Keratinocyte (primary cell): ENCODE measurements at regions not wholly inside any gene's neighbourhood (a gene's known extent, or its start where the extent isn't known, plus 50 kb on each side); places are given as distances from the start of the nearest gene placed in this dataset.

Source experiments
- DNase-seq: peaks from one replicate; pipeline ENCODE4 v3.0.0-alpha.2; 2011; ENCODE audit warnings: low read depth, missing footprints, low spot score
- FAIRE-seq: peaks from 2 replicates; lab custom pipeline; 2011; peaks lifted over from hg19 to GRCh38; lab: Jason Lieb, UNC
- H2AFZ ChIP-seq: 2 replicates; pipeline ENCODE4 v1.6.0; 2012; ENCODE audit warnings: low read length, control low read depth, inconsistent platforms; ENCODE audit not compliant: control insufficient read depth
- H3K27ac ChIP-seq: 2 replicates; pipeline ENCODE4 v1.5.1; 2011; ENCODE audit warnings: low read length; ENCODE audit not compliant: control insufficient read depth, insufficient read depth
- H3K27me3 ChIP-seq: 3 replicates; pipeline ENCODE4 v1.6.0; 2011; ENCODE audit warnings: low read length; ENCODE audit not compliant: control insufficient read depth, insufficient read depth; ENCODE audit errors: extremely low read depth
- H3K36me3 ChIP-seq, 2 experiments: 2 replicates in 1 of 2; 3 replicates in 1 of 2; pipeline ENCODE4 v1.5.1; 2011; ENCODE audit warnings: low read length in 2 of 2, mild to moderate bottlenecking in 1 of 2; ENCODE audit not compliant: control insufficient read depth in 2 of 2, insufficient read depth in 2 of 2; ENCODE audit errors: extremely low read depth in 1 of 2
- H3K4me1 ChIP-seq: 3 replicates; pipeline ENCODE4 v1.5.1; 2011; ENCODE audit warnings: low read length; ENCODE audit not compliant: control insufficient read depth, insufficient read depth; ENCODE audit errors: extremely low read depth
- H3K4me2 ChIP-seq: 3 replicates; pipeline ENCODE4 v1.6.0; 2011; ENCODE audit warnings: low read depth, low read length; ENCODE audit not compliant: control insufficient read depth, insufficient read depth; ENCODE audit errors: extremely low read depth
- H3K4me3 ChIP-seq, 3 experiments: fragments of 200-600 bp in 1 of 3; sonication (generic) in 1 of 3; 2 replicates in 2 of 3; 3 replicates in 1 of 3; pipeline ENCODE4 v1.5.1; 2011 to 2016; ENCODE audit warnings: low read length in 3 of 3, mild to moderate bottlenecking in 3 of 3, control low read depth in 2 of 3, inconsistent platforms in 1 of 3, low read depth in 1 of 3, mixed read lengths in 1 of 3, mixed run types in 1 of 3, moderate library complexity in 1 of 3; ENCODE audit not compliant: control insufficient read depth in 2 of 3, insufficient read depth in 2 of 3; ENCODE audit errors: extremely low read depth in 1 of 3
- H3K79me2 ChIP-seq: 2 replicates; pipeline ENCODE4 v1.6.0; 2012; ENCODE audit warnings: low read length; ENCODE audit not compliant: control insufficient read depth, insufficient read depth
- H3K9ac ChIP-seq: 3 replicates; pipeline ENCODE4 v1.6.0; 2011; ENCODE audit warnings: low read length; ENCODE audit not compliant: control insufficient read depth, insufficient read depth; ENCODE audit errors: extremely low read depth
- H3K9me1 ChIP-seq: 3 replicates; pipeline ENCODE4 v1.6.0; 2011; ENCODE audit warnings: low read length; ENCODE audit not compliant: control insufficient read depth, insufficient read depth; ENCODE audit errors: extremely low read depth
- H3K9me3 ChIP-seq: 2 replicates; pipeline ENCODE4 v1.5.1; 2012; ENCODE audit warnings: low read depth, low read length; ENCODE audit not compliant: control insufficient read depth
- H4K20me1 ChIP-seq: 3 replicates; pipeline ENCODE4 v1.6.0; 2011; ENCODE audit warnings: low read length; ENCODE audit not compliant: control insufficient read depth, insufficient read depth; ENCODE audit errors: extremely low read depth
- CTCF ChIP-seq, 3 experiments: IDR thresholded peaks in 1 of 3; conservative IDR thresholded peaks in 1 of 3; optimal IDR thresholded peaks in 1 of 3; 2 replicates in 2 of 3; 3 replicates in 1 of 3; pipeline versions ENCODE3 to v1.5.1; 2011; ENCODE audit warnings: low read length in 3 of 3, mild to moderate bottlenecking in 3 of 3, moderate library complexity in 2 of 3, control low read depth in 1 of 3, inconsistent platforms in 1 of 3; ENCODE audit not compliant: insufficient read depth in 2 of 3; ENCODE audit errors: extremely low read depth in 1 of 3
- EZH2 ChIP-seq: IDR thresholded peaks from one replicate; pipeline ENCODE4 v1.6.1; 2012; ENCODE audit warnings: inconsistent platforms, mild to moderate bottlenecking, low read length, moderate library complexity
- dilution Hi-C: fragments of 300-500 bp; cut with MboI; formaldehyde crosslinking; loops from one replicate; pipeline ENCODE4 v1.7.0; 2020; ENCODE audit warnings: low sequenced_read_pairs; ENCODE audit not compliant: extremely low pct_ligation_motif_present

GRCh38 chr2:219939647-219940046, 312.2 kb downstream of the SLC4A3 start:
- no peak for TF ChIP-seq CTCF (optimal IDR thresholded peaks at IDR 0.05 in 1 of 3, IDR thresholded peaks at IDR 0.05 in 1 of 3, conservative IDR thresholded peaks at IDR 0.05 in 1 of 3; ENCODE audit: extremely low read depth in 1 of 3, insufficient read depth in 2 of 3, low read length in 3 of 3)
- TF ChIP-seq EZH2: no peak
- Histone ChIP-seq H3K9ac (no peak overlapping the region), H2AFZ (no peak overlapping the region), H4K20me1 (no peaks in the 10 kb centered on the region), H3K4me3 (no peak overlapping the region), H3K4me2 (no peak overlapping the region), H3K36me3 (no peaks in the 10 kb centered on the region), H3K27ac (no peak overlapping the region), H3K9me3 (no peaks in the 10 kb centered on the region), H3K79me2 (no peaks in the 10 kb centered on the region), H3K4me1 (no peaks in the 10 kb centered on the region), H3K27me3 (no peaks in the 10 kb centered on the region), H3K9me1 (no peaks in the 10 kb centered on the region)
- FAIRE-seq (no peak), DNase-seq (no peak)
- dilution Hi-C loops: no loop called here

- TF ChIP-seq EZH2: no peak
- TF ChIP-seq CTCF (optimal IDR thresholded peaks at IDR 0.05 in 1 of 3, IDR thresholded peaks at IDR 0.05 in 1 of 3, conservative IDR thresholded peaks at IDR 0.05 in 1 of 3; ENCODE audit: extremely low read depth in 1 of 3, insufficient read depth in 2 of 3, low read length in 3 of 3): no peak
- no peak for FAIRE-seq
- Histone ChIP-seq H3K4me1 (peaks cover 2% of the 10 kb centered on the region), H3K4me3 (no peak overlapping the region), H3K36me3 (no peaks in the 10 kb centered on the region), H3K27me3 (no peaks in the 10 kb centered on the region), H3K9me1 (no peaks in the 10 kb centered on the region), H3K9ac (no peak overlapping the region), H3K79me2 (no peaks in the 10 kb centered on the region), H3K27ac (no peak overlapping the region), H3K9me3 (no peaks in the 10 kb centered on the region), H3K4me2 (no peak overlapping the region), H4K20me1 (no peaks in the 10 kb centered on the region), H2AFZ (no peak overlapping the region)
- no peak for DNase-seq
- dilution Hi-C loops: no loop called here
Measured at GRCh38 chr2:219944866-219945265, 317.4 kb downstream of the SLC4A3 start.
